ENCODE measurements at regions not wholly inside any gene's neighbourhood (a gene's known extent, or its start where the extent isn't known, plus 50 kb on each side); places are given as distances from the start of the nearest gene placed in this dataset.

- no peak for TF ChIP-seq POLR2A (IDR thresholded peaks at IDR 0.05)
- no peak for TF ChIP-seq CTCF (IDR thresholded peaks at IDR 0.05)
These were observed 317.1 kb upstream of the PROX1 start for GRCh38 chr1:213670692-213671023.
